HAP-1 (cell line): ENCODE measurements at regions not wholly inside any gene's neighbourhood (a gene's known extent, or its start where the extent isn't known, plus 50 kb on each side); places are given as distances from the start of the nearest gene placed in this dataset.
"Not testable (repeated sequence)": the region's sequence is repeated elsewhere in the genome, so short reads cannot be mapped to it uniquely, and the experiment has no call there.

Source experiments
- DNase-seq, 2 experiments: peaks; one replicate each; pipeline ENCODE4 v3.0.0-alpha.2; 2016 to 2020; ENCODE audit warnings: low spot score in 2 of 2
- H3K27me3 ChIP-seq: fragments of 250-450 bp; sonication (Bioruptor Pico); 2 replicates; pipeline ENCODE4 v1.5.1; 2020; ENCODE audit warnings: low read depth, mild to moderate bottlenecking, moderate library complexity
- H3K36me3 ChIP-seq: fragments of 250-450 bp; sonication (Bioruptor Pico); replicated peaks from 2 replicates; pipeline ENCODE4 v1.5.1; 2020; ENCODE audit warnings: mild to moderate bottlenecking
- H3K4me1 ChIP-seq: fragments of 250-450 bp; sonication (Bioruptor Pico); 2 replicates; pipeline ENCODE4 v1.5.1; 2020; ENCODE audit warnings: mild to moderate bottlenecking
- H3K4me3 ChIP-seq: fragments of 250-450 bp; sonication (Bioruptor Pico); 2 replicates; pipeline ENCODE4 v1.5.1; 2020; ENCODE audit warnings: mild to moderate bottlenecking, moderate library complexity
- H3K9me3 ChIP-seq: fragments of 250-450 bp; sonication (Bioruptor Pico); 2 replicates; pipeline ENCODE4 v1.5.1; 2020; ENCODE audit warnings: mild to moderate bottlenecking, moderate library complexity
- in situ Hi-C: fragments of 300-500 bp; cut with MboI; formaldehyde crosslinking; loops from 3 replicates; pipeline ENCODE4 v1.14.3; 2020; ENCODE audit warnings: low sequenced_read_pairs, inconsistent platforms, mixed read lengths

DNA sequence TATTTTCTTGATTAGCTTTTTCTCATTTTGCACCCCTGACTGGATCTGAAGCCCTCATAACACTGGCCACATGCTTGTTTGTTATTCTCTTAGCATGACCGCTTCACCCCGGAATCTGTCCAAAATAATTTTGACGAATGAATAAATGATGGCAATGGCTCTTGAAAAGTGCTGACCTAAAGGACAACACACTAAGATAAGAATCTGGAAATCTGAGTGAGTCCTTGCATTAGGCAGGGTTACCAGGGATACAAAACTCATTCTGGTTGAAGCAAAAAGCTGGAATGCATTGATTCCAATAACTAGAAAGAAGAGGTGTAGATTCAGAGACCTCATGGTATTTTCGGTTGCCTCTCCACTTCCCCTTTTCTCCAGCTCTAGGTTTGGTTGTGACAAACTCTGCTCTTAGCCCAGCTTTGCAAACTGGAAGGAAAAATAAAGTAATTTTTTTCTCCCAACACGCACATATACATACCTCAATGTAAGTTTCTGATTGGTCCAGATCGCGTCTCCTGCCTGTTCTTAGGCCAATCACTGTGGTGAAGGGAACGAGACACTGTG lies 157.4 kb downstream of the SKIDA1 start:
- no peaks in the 10 kb centered on the region for H3K9me3 ChIP-seq
- no peaks in the 10 kb centered on the region for H3K36me3 ChIP-seq
- H3K4me3 ChIP-seq, result no peak overlapping the region
- in situ Hi-C loops, result no loop called here
- DNase-seq, result no peak
- H3K27me3 ChIP-seq, result no peaks in the 10 kb centered on the region
- peaks cover 29% of the 10 kb centered on the region for H3K4me1 ChIP-seq

DNA sequence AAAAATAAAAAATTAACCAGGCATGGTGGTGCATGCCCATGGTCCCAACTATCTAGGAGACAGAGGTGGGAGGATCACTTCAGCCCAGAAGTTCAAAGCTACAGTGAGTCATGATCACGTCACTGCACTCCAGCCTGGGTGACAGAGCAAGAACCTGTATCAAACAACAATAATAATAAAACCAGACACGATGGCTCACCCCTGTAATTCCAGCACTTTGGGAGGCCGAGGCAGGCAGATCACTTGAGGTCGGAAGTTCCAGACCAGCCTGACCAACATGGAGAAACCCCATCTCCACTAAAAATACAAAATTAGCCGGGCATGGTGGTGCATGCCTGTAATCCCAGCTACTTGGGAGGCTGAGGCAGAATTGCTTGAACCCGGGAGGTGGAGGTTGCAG lies 159.4 kb downstream of the SKIDA1 start:
- H3K27me3 ChIP-seq, H3K4me3 ChIP-seq, DNase-seq, in situ Hi-C loops, H3K36me3 ChIP-seq, H3K9me3 ChIP-seq: not testable (repeated sequence)
- H3K4me1 ChIP-seq, result peaks cover 27% of the 10 kb centered on the region

- Histone ChIP-seq H3K27me3 (no peaks in the 10 kb centered on the region), H3K9me3 (no peaks in the 10 kb centered on the region), H3K36me3 (no peaks in the 10 kb centered on the region), H3K4me3 (no peak overlapping the region), H3K4me1 (peaks cover 26% of the 10 kb centered on the region)
- in situ Hi-C loops, result no loop called here
- DNase-seq, result peak; percentile 77 to 84
Measured at GRCh38 chr10:21364196-21365114, 161.0 kb downstream of the SKIDA1 start.

GRCh38 chr10:21363731-21364104 lies 161.8 kb downstream of the SKIDA1 start:
- Histone ChIP-seq H3K4me3 (no peak overlapping the region), H3K4me1 (peaks cover 24% of the 10 kb centered on the region), H3K27me3 (no peaks in the 10 kb centered on the region), H3K36me3 (no peaks in the 10 kb centered on the region), H3K9me3 (no peaks in the 10 kb centered on the region)
- in situ Hi-C loops, result no loop called here
- DNase-seq, result no peak

DNA sequence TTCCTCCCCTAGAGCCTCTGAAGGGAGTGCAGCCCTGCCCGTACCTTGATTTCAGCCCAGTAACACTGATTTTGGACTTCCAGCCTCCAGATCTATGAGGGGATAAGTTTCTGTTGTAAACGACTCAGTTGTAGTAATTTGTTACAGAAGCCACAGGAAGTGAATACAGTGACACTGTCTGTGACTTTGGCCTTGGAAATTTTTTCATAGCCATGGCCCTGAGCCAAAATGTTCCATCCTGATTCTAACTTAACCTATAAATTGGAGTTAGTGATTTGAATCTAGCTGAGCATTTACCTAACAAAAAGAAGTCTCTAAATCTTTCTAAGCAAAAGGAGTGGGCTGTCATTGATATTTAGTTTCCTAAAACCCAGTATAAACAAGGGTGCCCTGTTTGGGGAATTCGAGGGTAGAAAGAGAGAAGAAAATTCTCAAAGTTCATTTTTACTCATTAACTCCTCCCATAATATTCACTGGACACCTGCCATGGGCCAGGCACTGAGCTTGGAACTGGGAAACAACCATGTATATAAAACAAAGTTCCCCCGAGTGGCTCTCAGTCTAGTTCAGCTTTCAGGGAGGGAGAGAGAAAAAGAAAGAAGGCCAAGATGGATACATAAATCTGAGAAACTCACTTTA lies 162.3 kb downstream of the SKIDA1 start:
- no peak overlapping the region for H3K4me3 ChIP-seq
- in situ Hi-C loops, result no loop called here
- H3K36me3 ChIP-seq, result no peaks in the 10 kb centered on the region
- H3K4me1 ChIP-seq, result peaks cover 24% of the 10 kb centered on the region
- no peaks in the 10 kb centered on the region for H3K9me3 ChIP-seq
- H3K27me3 ChIP-seq, result no peaks in the 10 kb centered on the region
- DNase-seq, result peak in 1 of 2 experiments; percentile 24

GRCh38 chr10:21359202-21359601 lies 166.3 kb downstream of the SKIDA1 start:
- Histone ChIP-seq H3K27me3 (no peaks in the 10 kb centered on the region), H3K4me1 (peaks cover 16% of the 10 kb centered on the region), H3K9me3 (no peaks in the 10 kb centered on the region), H3K36me3 (no peaks in the 10 kb centered on the region), H3K4me3 (no peak overlapping the region)
- in situ Hi-C loops, result no loop called here
- no peak for DNase-seq

- Histone ChIP-seq H3K9me3 (no peaks in the 10 kb centered on the region), H3K4me1 (no peaks in the 10 kb centered on the region), H3K27me3 (no peaks in the 10 kb centered on the region), H3K36me3 (no peaks in the 10 kb centered on the region), H3K4me3 (no peak overlapping the region)
- no peak for DNase-seq
- in situ Hi-C loops, result no loop called here
Measured at GRCh38 chr10:21355591-21356011, 169.9 kb downstream of the SKIDA1 start.

DNA sequence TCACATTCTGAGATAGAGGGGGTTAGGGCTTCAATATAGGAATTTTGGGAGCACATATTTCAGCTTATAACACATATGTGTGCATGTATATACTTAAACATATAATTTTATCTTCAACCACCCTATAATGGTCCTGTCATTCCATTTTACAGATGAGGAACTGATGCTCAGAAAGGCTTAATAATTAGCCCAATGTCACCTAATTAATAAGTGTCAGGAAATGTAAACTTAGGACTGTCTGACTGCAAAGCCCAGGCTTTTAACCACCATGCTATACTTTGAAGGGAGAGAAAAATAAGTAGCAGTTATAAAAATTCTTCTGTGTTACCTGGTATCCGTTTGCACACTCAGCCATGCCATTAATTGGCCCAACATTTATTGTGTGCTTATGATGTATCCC lies 172.6 kb downstream of the SKIDA1 start:
- in situ Hi-C loops, result no loop called here
- Histone ChIP-seq H3K9me3 (no peaks in the 10 kb centered on the region), H3K27me3 (no peaks in the 10 kb centered on the region), H3K4me3 (no peak overlapping the region), H3K36me3 (no peaks in the 10 kb centered on the region), H3K4me1 (no peaks in the 10 kb centered on the region)
- DNase-seq, result no peak

GRCh38 chr10:21351594-21351993 lies 173.9 kb downstream of the SKIDA1 start:
- H3K36me3 ChIP-seq, DNase-seq, H3K4me3 ChIP-seq, H3K9me3 ChIP-seq, H3K27me3 ChIP-seq, in situ Hi-C loops, H3K4me1 ChIP-seq: not testable (repeated sequence)

DNA sequence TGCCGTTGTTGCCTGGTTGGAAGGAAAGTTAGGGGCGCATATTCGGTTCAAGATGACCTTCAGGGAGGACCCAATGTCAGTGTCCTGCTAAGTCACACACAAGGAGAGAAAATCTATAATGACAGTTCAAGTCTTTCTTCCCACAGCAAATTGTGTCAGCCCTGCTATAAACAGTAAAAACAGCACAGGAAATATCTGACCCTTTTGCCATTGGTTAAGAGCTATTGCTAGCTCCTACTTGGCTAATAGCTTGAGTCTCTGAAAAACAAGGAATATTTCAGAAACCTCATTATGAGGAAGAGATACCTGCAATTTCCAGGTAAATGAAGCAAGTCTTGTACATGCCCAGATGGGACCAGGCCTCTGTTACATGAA lies 175.6 kb downstream of the SKIDA1 start:
- Histone ChIP-seq H3K27me3 (no peaks in the 10 kb centered on the region), H3K4me3 (no peak overlapping the region), H3K4me1 (no peaks in the 10 kb centered on the region), H3K9me3 (no peaks in the 10 kb centered on the region), H3K36me3 (no peaks in the 10 kb centered on the region)
- in situ Hi-C loops, result no loop called here
- no peak for DNase-seq

- no peaks in the 10 kb centered on the region for H3K27me3 ChIP-seq
- no peak overlapping the region for H3K4me3 ChIP-seq
- H3K4me1 ChIP-seq, result no peaks in the 10 kb centered on the region
- no peaks in the 10 kb centered on the region for H3K9me3 ChIP-seq
- in situ Hi-C loops, result no loop called here
- DNase-seq, result no peak
- no peaks in the 10 kb centered on the region for H3K36me3 ChIP-seq
Measured at GRCh38 chr10:21347785-21348170, 177.7 kb downstream of the SKIDA1 start.

GRCh38 chr10:21347043-21347784 lies 178.3 kb downstream of the SKIDA1 start:
- no peaks in the 10 kb centered on the region for H3K9me3 ChIP-seq
- no peaks in the 10 kb centered on the region for H3K27me3 ChIP-seq
- in situ Hi-C loops, result no loop called here
- DNase-seq, result no peak
- H3K4me3 ChIP-seq, result no peak overlapping the region
- no peaks in the 10 kb centered on the region for H3K4me1 ChIP-seq
- no peaks in the 10 kb centered on the region for H3K36me3 ChIP-seq

GRCh38 chr10:21343087-21343486 lies 182.4 kb downstream of the SKIDA1 start:
- Histone ChIP-seq H3K27me3 (no peaks in the 10 kb centered on the region), H3K4me1 (no peaks in the 10 kb centered on the region), H3K4me3 (no peak overlapping the region), H3K9me3 (no peaks in the 10 kb centered on the region), H3K36me3 (no peaks in the 10 kb centered on the region)
- in situ Hi-C loops, result no loop called here
- DNase-seq, result no peak

DNA sequence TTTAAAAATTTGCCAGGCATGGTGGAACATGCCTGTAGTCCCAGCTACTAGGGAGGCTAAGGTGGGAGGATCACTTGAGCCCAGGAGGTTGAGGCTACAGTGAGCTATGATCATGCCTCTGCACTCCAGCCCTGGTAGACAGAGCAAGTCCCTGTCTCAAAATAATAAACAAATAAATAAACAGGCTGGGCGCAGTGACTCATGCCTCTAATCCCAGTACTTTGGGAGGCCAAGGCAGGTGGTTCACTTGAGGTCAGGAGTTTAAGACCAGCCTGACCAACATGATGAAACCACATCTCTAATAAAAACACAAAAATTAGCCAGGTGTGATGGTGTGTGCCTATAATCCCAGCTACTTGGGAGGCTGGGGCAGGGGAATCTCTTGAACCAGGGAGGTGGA lies 183.0 kb downstream of the SKIDA1 start:
- H3K4me3 ChIP-seq, H3K4me1 ChIP-seq, DNase-seq, in situ Hi-C loops, H3K27me3 ChIP-seq, H3K36me3 ChIP-seq, H3K9me3 ChIP-seq: not testable (repeated sequence)
